SIG-M5 treated with dmso at 0.1 percent for 504 hours (cell line): ENCODE measurements at regions not wholly inside any gene's neighbourhood (a gene's known extent, or its start where the extent isn't known, plus 50 kb on each side); places are given as distances from the start of the nearest gene placed in this dataset.
"Not testable (repeated sequence)": the region's sequence is repeated elsewhere in the genome, so short reads cannot be mapped to it uniquely, and the experiment has no call there.

ENCODE experiments used
- DNase-seq: peaks from one replicate; lab custom pipeline; 2025; ENCODE audit not compliant: unreplicated experiment; lab: John Stamatoyannopoulos, UW

DNA sequence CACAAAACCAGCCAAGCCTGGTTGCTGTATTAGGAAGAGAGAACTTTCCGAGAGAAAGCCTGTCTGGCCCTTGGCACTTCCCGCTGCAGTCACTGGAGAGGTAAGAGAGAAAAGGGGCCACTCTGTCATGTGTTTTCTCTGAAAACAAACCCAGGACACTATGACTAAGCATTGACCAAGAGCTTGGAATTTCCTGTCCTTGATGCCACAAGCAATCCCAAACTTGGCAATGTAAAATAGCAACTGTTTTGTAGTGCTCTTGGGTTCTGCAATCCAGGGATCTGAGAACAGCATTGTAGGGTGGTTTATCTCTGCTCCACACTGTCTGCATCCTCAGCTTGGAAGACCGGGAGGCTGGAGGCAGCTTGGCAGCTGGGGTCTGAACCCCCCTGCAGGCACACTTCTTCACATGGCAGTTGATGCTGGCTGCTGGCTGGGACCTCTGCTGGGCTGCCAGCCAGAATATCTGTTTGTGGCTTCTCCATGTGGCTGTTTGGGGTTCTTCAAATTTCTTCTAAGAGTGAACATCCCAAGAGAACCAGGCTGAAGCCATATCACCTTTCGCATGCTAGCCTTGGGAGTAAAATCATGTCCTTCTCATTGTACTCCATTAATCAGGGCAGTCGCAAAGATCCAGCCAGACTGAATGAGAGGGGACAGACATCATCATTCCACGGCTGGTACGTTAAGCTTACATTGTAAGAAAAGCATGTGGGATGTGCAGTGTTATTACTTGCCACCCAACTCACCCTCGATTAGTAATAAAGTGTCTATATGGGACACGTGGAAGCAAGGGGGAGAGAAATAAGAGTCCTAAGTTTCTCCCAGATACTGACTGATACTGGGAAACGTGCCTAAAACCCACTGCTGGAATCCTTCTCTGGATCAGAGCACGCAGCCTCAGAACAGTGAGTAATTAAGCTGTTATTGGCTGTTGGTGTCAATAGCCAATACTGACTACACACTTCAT, 537.4 kb upstream of the B3GAT1 start:
- no peak for DNase-seq

DNA sequence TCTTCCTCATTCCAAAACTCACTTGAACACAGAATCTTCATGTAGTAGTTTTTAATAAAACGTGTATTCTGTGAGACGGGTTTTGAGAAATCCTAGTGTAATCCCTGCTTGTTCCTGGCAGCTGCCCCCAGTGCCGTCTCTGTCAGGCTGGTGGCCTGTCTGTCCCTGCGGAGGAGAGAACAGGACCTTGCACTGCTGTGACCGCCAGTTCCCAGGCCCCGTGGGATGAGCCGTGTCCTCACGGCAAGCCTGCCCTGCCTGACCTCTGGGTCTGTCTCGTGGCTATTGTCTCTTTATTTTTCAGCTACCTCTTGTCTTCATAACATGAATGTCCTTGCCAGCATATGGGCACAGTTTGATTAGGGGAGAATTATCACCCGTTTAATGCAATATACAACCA, 535.5 kb upstream of the B3GAT1 start:
- no peak for DNase-seq

- no peak for DNase-seq
Observed at GRCh38 chr11:134945993-134946392, 534.0 kb upstream of the B3GAT1 start.

DNA sequence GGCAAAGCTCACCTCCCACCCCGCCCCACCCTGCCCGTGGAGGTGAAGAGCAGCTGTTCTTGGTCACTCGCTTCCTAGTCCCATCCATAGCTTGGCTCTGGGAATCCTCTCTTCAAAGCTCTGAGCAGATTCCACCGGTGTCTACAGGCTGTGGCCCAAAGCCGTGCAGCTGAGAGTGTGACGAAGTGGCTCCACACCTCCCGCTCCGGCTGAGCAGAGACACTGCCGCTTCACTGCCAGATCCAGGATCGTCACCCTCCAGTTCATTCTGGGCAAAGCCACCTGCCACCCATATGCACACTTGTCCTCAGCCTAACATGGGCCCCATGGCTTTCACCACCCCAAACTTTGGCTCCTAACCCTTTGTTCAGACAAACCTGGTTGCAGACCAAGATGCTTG, 532.9 kb upstream of the B3GAT1 start:
- no peak for DNase-seq

- no peak for DNase-seq
Observed at GRCh38 chr11:134944131-134944530, 532.1 kb upstream of the B3GAT1 start.

DNA sequence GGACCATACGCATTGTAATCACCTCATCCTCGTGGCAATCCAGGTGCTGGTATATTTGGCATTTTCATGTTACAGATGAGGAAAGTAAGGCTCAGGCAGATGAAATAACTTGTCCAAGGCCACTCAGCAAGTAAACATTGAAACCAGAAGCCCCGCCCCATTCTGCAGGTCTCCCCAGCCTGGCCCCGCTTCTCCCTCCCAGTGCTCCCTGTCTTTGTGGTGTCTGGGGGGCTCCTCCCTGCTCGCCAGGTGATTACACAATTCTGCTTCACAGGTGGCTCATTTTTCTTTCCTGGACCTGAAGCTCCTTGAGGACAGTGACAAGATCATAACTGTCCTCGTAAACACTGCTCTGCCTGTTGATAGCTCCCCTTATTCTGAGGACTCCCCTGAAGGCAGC, 531.5 kb upstream of the B3GAT1 start:
- no peak for DNase-seq

DNA sequence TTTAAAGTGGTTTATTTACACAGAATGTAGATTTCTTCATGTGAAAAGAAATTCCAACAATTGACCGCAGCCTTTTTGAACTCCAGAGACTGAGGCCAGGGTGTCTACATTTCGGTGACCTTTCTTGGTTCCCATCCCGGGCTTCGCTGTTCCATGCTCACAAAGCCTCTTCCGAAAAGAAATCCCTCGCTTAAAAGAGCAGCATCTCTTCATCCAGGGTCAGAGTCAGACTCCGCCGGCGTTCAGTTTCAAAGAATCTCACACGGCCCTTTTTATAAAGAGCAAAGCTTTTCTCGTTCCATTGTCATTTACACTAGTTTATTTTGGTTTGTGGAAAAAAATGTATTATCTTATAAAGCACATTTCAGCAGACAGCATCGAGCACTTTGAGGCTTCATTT, 530.6 kb upstream of the B3GAT1 start:
- no peak for DNase-seq

- DNase-seq: not testable (repeated sequence)
Observed at GRCh38 chr11:134941936-134942600, 530.0 kb upstream of the B3GAT1 start.

- DNase-seq: no peak
Observed at GRCh38 chr11:134941326-134941725, 529.3 kb upstream of the B3GAT1 start.

- no peak for DNase-seq
Observed at GRCh38 chr11:134940441-134941126, 528.5 kb upstream of the B3GAT1 start.

DNA sequence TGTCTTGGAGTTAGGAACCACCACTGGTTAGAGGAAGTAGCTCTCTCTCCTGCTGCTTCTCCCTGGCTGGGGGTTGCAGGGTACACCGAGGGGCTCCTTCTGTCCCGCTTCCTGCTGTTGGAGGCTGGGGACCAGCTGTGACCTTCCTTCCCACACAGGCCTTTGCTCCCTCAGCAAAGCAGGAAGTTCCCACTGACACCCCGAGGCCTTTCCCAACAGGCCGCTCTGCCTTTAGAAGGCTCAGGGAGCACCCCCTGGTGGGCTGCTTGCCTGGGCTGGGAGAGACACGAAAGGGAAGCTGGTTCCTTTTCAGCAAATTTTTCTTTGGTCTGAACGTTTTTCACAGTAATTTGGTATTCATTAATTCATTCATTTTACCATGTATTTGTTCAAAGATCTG, 527.9 kb upstream of the B3GAT1 start:
- DNase-seq: no peak

DNA sequence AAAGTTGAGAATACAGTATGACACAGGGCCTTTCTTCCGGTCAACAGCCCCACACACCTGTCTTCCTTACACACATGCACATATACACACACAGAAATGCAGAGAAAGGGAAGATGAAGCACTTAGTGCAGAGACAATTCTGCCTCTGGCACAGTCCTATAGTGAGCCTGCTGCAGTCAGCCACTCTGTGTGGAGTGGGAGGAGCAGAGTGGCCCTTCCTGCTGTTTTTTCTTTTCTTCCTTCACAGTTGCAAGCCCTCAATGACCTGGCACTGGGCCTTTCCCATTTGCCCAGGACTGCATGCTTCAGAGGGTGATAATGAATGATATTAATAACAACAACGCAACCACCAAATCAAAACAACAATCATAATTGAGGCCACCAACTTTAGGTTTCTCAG, 527.0 kb upstream of the B3GAT1 start:
- no peak for DNase-seq

- DNase-seq: no peak
Observed at GRCh38 chr11:134938212-134938611, 526.2 kb upstream of the B3GAT1 start.

GRCh38 chr11:134937193-134937592, 525.2 kb upstream of the B3GAT1 start:
- DNase-seq: not testable (repeated sequence)

DNA sequence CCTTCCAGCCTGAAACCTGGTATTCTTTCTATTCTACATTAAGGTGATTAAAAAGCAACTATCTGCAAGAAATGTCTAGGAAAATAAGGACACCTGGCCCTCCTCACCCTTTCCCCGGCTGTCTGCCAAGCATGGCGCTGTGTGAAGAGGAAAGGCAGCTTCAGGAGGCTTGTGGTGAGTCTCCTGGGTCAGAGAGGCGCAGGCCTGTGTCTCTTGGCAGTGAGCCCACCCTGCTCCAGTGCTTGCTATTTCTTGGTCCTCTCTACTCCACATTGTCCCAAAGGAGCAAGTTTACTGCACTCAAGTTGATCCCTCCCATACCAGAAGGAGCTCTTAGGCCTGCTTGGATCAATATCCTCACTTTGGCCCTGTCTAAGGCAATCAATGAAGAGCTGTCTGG, 520.7 kb upstream of the B3GAT1 start:
- DNase-seq: no peak

GRCh38 chr11:134925432-134925831, 513.4 kb upstream of the B3GAT1 start:
- no peak for DNase-seq

- DNase-seq: no peak
Observed at GRCh38 chr11:134923441-134923840, 511.4 kb upstream of the B3GAT1 start.

- DNase-seq: no peak
Observed at GRCh38 chr11:134921938-134922337, 509.9 kb upstream of the B3GAT1 start.

GRCh38 chr11:134920851-134921608, 509.0 kb upstream of the B3GAT1 start:
- DNase-seq: no peak

GRCh38 chr11:134916421-134917213, 504.6 kb upstream of the B3GAT1 start:
- no peak for DNase-seq
